A549 (cell line): ENCODE measurements at regions not wholly inside any gene's neighbourhood (a gene's known extent, or its start where the extent isn't known, plus 50 kb on each side); places are given as distances from the start of the nearest gene placed in this dataset.

Experiments used
- ATAC-seq, 2 experiments: fragments of 200-7000 bp in 1 of 2; fragments of >200 bp in 1 of 2; cut with Nextera tagmentation in 1 of 2; cut with Tn5 transposase in 1 of 2; 3 replicates each; pipeline versions ENCODE4 v1.8.0 to v1.9.1; 2018 to 2020; ENCODE audit warnings: mild to moderate bottlenecking in 1 of 2, moderate library complexity in 1 of 2
- CTCF ChIA-PET: fragments of 300-600 bp; sonication (Branson Sonifier 250); formaldehyde crosslinking; extraction: SDS; loops from one replicate; lab custom pipeline; 2021; ENCODE audit warnings: antibody characterized with exemption, inconsistent platforms; lab: Yijun Ruan, JAX
- POLR2A ChIA-PET: fragments of 350-600 bp; formaldehyde crosslinking; extraction: SDS; loops from one replicate; lab custom pipeline; 2021; ENCODE audit warnings: antibody characterized with exemption, inconsistent platforms; lab: Yijun Ruan, JAX
- DNase-seq, 2 experiments: peaks; one replicate each; pipeline versions ENCODE4 v3.0.0 to v3.0.0-alpha.2; 2011 to 2016; ENCODE audit warnings: low read depth in 1 of 2, low spot score in 1 of 2
- FAIRE-seq: peaks from 2 replicates; lab custom pipeline; 2011; peaks lifted over from hg19 to GRCh38; lab: Jason Lieb, UNC
- H3K27ac ChIP-seq, 2 experiments: fragments of >200 bp; sonication (Bioruptor Twin); formaldehyde crosslinking; 3 replicates each; pipeline ENCODE4 v1.5.1; 2016 to 2017
- H3K4me1 ChIP-seq: fragments of >200 bp; sonication (Bioruptor Twin); formaldehyde crosslinking; 3 replicates; pipeline ENCODE4 v1.6.1; 2016
- H3K4me2 ChIP-seq: fragments of >200 bp; sonication (Bioruptor Twin); formaldehyde crosslinking; 3 replicates; pipeline ENCODE4 v1.6.1; 2016
- H3K4me3 ChIP-seq: fragments of >200 bp; sonication (Bioruptor Twin); formaldehyde crosslinking; 3 replicates; pipeline ENCODE4 v1.5.1; 2016
- H3K9me3 ChIP-seq: fragments of >200 bp; sonication (Bioruptor Twin); formaldehyde crosslinking; 3 replicates; pipeline ENCODE4 v1.6.1; 2016
- ATOH8 ChIP-seq: fragments of 250-450 bp; sonication (Bioruptor Pico); IDR thresholded peaks from 2 replicates; pipeline ENCODE4 v1.5.0; 2020; ENCODE audit warnings: low read depth, mild to moderate bottlenecking, moderate library complexity
- BCL3 ChIP-seq: fragments of >200 bp; sonication (Bioruptor Twin); formaldehyde crosslinking; IDR thresholded peaks from 3 replicates; pipeline ENCODE4 v1.6.1; 2016
- CBX2 ChIP-seq: fragments of 200-600 bp; sonication (generic); IDR thresholded peaks from 2 replicates; pipeline ENCODE4 v1.6.1; 2016; ENCODE audit warnings: low read depth, mild to moderate bottlenecking, borderline replicate concordance
- CBX8 ChIP-seq: fragments of 200-600 bp; sonication (generic); IDR thresholded peaks from 2 replicates; pipeline ENCODE4 v1.6.1; 2016
- CHD4 ChIP-seq: fragments of 200-600 bp; sonication (generic); IDR thresholded peaks from 2 replicates; pipeline ENCODE4 v1.6.1; 2016; ENCODE audit warnings: antibody characterized with exemption, mild to moderate bottlenecking, borderline replicate concordance
- EHMT2 ChIP-seq: fragments of 200-600 bp; sonication (generic); IDR thresholded peaks from 2 replicates; pipeline ENCODE4 v1.6.1; 2016; ENCODE audit warnings: antibody characterized with exemption, low read depth, mild to moderate bottlenecking, moderate library complexity
- ELK1 ChIP-seq: fragments of 150-350 bp; IDR thresholded peaks from 2 replicates; pipeline ENCODE4 v1.6.1; 2014; ENCODE audit warnings: low read depth, mild to moderate bottlenecking, low read length
- GATA3 ChIP-seq: IDR thresholded peaks from 2 replicates; pipeline ENCODE4 v1.6.1; 2012; ENCODE audit warnings: borderline replicate concordance
- HDAC2 ChIP-seq: fragments of 200-600 bp; sonication (generic); IDR thresholded peaks from 2 replicates; pipeline ENCODE4 v1.6.1; 2016
- HMGXB4 ChIP-seq: fragments of 250-450 bp; sonication (Bioruptor Pico); IDR thresholded peaks from 2 replicates; pipeline ENCODE4 v1.5.0; 2021; ENCODE audit warnings: mild to moderate bottlenecking, moderate library complexity, borderline replicate concordance
- HOXA7 ChIP-seq: fragments of 250-450 bp; sonication (Bioruptor Pico); IDR thresholded peaks from 2 replicates; pipeline ENCODE4 v1.5.0; 2020; ENCODE audit warnings: mild to moderate bottlenecking, moderate library complexity
- HOXB13 ChIP-seq: fragments of 250-450 bp; sonication (Bioruptor Pico); IDR thresholded peaks from 2 replicates; pipeline ENCODE4 v1.5.0; 2020; ENCODE audit warnings: low read depth, mild to moderate bottlenecking, moderate library complexity
- HOXB5 ChIP-seq: fragments of 250-450 bp; sonication (Bioruptor Pico); IDR thresholded peaks from 2 replicates; pipeline ENCODE4 v1.5.0; 2020; ENCODE audit warnings: mild to moderate bottlenecking, moderate library complexity
- JUN ChIP-seq, 2 experiments: fragments of >200 bp; sonication (Bioruptor Twin); formaldehyde crosslinking; IDR thresholded peaks; 2 replicates in 1 of 2; 3 replicates in 1 of 2; pipeline ENCODE4 v1.6.1; 2016 to 2017
- MAFK ChIP-seq: fragments of 450-650 bp; IDR thresholded peaks from 2 replicates; pipeline ENCODE4 v1.6.1; 2014; ENCODE audit not compliant: partially characterized antibody
- MAX ChIP-seq: IDR thresholded peaks from 2 replicates; pipeline ENCODE4 v1.6.1; 2012
- MAZ ChIP-seq: fragments of 150-350 bp; IDR thresholded peaks from 2 replicates; pipeline ENCODE4 v1.6.1; 2014; ENCODE audit warnings: antibody characterized with exemption, low read depth, low read length, borderline replicate concordance
- MYC ChIP-seq: IDR thresholded peaks from 2 replicates; pipeline ENCODE4 v1.6.1; 2012; ENCODE audit warnings: mild to moderate bottlenecking, inconsistent platforms, low read length, improper control_type of control experiment, borderline replicate concordance
- RAD21 ChIP-seq, 2 experiments: fragments of >200 bp in 1 of 2; sonication (Bioruptor Twin) in 1 of 2; formaldehyde crosslinking in 1 of 2; IDR thresholded peaks in 1 of 2; conservative IDR thresholded peaks in 1 of 2; 2 replicates in 1 of 2; 3 replicates in 1 of 2; pipeline ENCODE4 v1.6.1; 2012 to 2018; ENCODE audit warnings: inconsistent platforms in 1 of 2
- RCOR1 ChIP-seq: fragments of 150-350 bp; IDR thresholded peaks from 2 replicates; pipeline ENCODE4 v1.6.1; 2014; ENCODE audit warnings: antibody characterized with exemption, low read length, low read depth
- REST ChIP-seq: fragments of 200-600 bp; sonication (generic); IDR thresholded peaks from 2 replicates; pipeline ENCODE4 v1.6.1; 2016; ENCODE audit warnings: antibody characterized with exemption, mild to moderate bottlenecking, moderate library complexity
- SREBF2 ChIP-seq: fragments of 450-650 bp; IDR thresholded peaks from 2 replicates; pipeline ENCODE4 v1.6.1; 2014; ENCODE audit warnings: mild to moderate bottlenecking, moderate library complexity
- TFCP2L1 ChIP-seq: fragments of 250-450 bp; sonication (Bioruptor Pico); IDR thresholded peaks from 2 replicates; pipeline ENCODE4 v1.5.0; 2021; ENCODE audit warnings: mild to moderate bottlenecking
- TP53 ChIP-seq: fragments of 250-450 bp; sonication (Bioruptor Pico); IDR thresholded peaks from 2 replicates; pipeline ENCODE4 v1.5.0; 2021; ENCODE audit warnings: mild to moderate bottlenecking, moderate library complexity
- ZFP36 ChIP-seq: fragments of 450-650 bp; IDR thresholded peaks from 2 replicates; pipeline ENCODE4 v1.6.1; 2014; ENCODE audit warnings: borderline replicate concordance; ENCODE audit not compliant: partially characterized antibody
- ZSCAN20 ChIP-seq: fragments of 250-450 bp; sonication (Bioruptor Pico); IDR thresholded peaks from 2 replicates; pipeline ENCODE4 v1.8.0; 2022; ENCODE audit warnings: mild to moderate bottlenecking, moderate library complexity
- WGBS: methylation state at CpG from one replicate; pipeline ENCODE4 v1.1.6; 2017; ENCODE audit errors: missing lambda C conversion rate; 5-methylcytosine and 5-hydroxymethylcytosine counted together

GRCh38 chrX:87327267-87327666 lies 190.3 kb upstream of the KLHL4 start:
- ATAC-seq (no peak), DNase-seq (no peak), FAIRE-seq (no peak)
- no peaks in the 10 kb centered on the region; the same call in 2 of the 3 replicates for H3K9me3 ChIP-seq
- TF ChIP-seq TP53 (CRISPR knock-in tag) (no peak), ZFP36 (no peak), REST (no peak), MYC (no peak), ATOH8 (CRISPR knock-in tag) (no peak), HOXB5 (CRISPR knock-in tag) (no peak), CHD4 (no peak), HMGXB4 (CRISPR knock-in tag) (no peak), CBX2 (no peak), HOXB13 (no peak), MAZ (no peak), HOXA7 (CRISPR knock-in tag) (no peak), MAFK (no peak), TFCP2L1 (no peak)
- H3K4me1 ChIP-seq, result no peaks in the 10 kb centered on the region
- POLR2A ChIA-PET, result no interaction called here
- WGBS, result 0% methylated on average over 1 of the region's 2 CpGs
- H3K4me2 ChIP-seq, result no peak overlapping the region
- H3K27ac ChIP-seq, result no peak overlapping the region
- CTCF ChIA-PET, result no interaction called here
- no peak overlapping the region for H3K4me3 ChIP-seq

GRCh38 chrX:87337267-87337666 lies 180.3 kb upstream of the KLHL4 start:
- peak in 1 of 2 experiments; percentile 16; a peak in 1 of 5 replicates for TF ChIP-seq RAD21 (conservative IDR thresholded peaks at IDR 0.05 in 1 of 2, IDR thresholded peaks at IDR 0.05 in 1 of 2)
- TF ChIP-seq GATA3, result no peak
- TF ChIP-seq EHMT2, result no peak
- FAIRE-seq (no peak), ATAC-seq (no peak), DNase-seq (no peak)
- ChIA-PET POLR2A (no interaction called here), CTCF (no interaction called here)
- no peak overlapping the region for H3K27ac ChIP-seq
- H3K9me3 ChIP-seq, result no peaks in the 10 kb centered on the region
- H3K4me1 ChIP-seq, result no peaks in the 10 kb centered on the region
- no peak overlapping the region for H3K4me3 ChIP-seq
- H3K4me2 ChIP-seq, result no peak overlapping the region
- whole genome bisulfite sequencing, result 0% methylated on average over 1 of the region's 1 CpG

- H3K4me2 ChIP-seq, result no peak overlapping the region
- H3K9me3 ChIP-seq, result no peaks in the 10 kb centered on the region
- ATAC-seq (peak; percentile 39 to 51; a peak in 2 of 6 replicates), DNase-seq (peak; percentile 1 to 33), FAIRE-seq (peak; percentile 98)
- H3K4me3 ChIP-seq, result no peak overlapping the region
- POLR2A ChIA-PET, result no interaction called here
- H3K27ac ChIP-seq, result no peak overlapping the region
- CTCF ChIA-PET, result interaction anchor here (1.1 to 1.2 kb wide), 5 partner anchors 12 to 325 kb away, joined by 3 to 5 read pairs (median 4); no protein-coding TSS in a partner anchor
- H3K4me1 ChIP-seq, result no peaks in the 10 kb centered on the region
- no peak for TF ChIP-seq CBX8
- no peak for TF ChIP-seq ZSCAN20 (CRISPR knock-in tag)
- no peak for TF ChIP-seq SREBF2
- TF ChIP-seq ELK1, result no peak
- TF ChIP-seq RAD21 (conservative IDR thresholded peaks at IDR 0.05 in 1 of 2, IDR thresholded peaks at IDR 0.05 in 1 of 2), result peak; percentile 68 to 74
- TF ChIP-seq MAX, result no peak
- TF ChIP-seq TFCP2L1, result no peak
- TF ChIP-seq BCL3, result no peak
- no peak for TF ChIP-seq RCOR1
- TF ChIP-seq CHD4, result no peak
- TF ChIP-seq JUN (IDR thresholded peaks at IDR 0.05), result no peak
- TF ChIP-seq HDAC2, result no peak
- no peak for TF ChIP-seq HOXA7 (CRISPR knock-in tag)
- no peak for TF ChIP-seq ZFP36
- TF ChIP-seq MYC, result no peak
Observed at GRCh38 chrX:87338510-87338909, 179.1 kb upstream of the KLHL4 start.
